Pancreas (tissue), 10 donors: ENCODE measurements at regions not wholly inside any gene's neighbourhood (a gene's known extent, or its start where the extent isn't known, plus 50 kb on each side); places are given as distances from the start of the nearest gene placed in this dataset.

Source experiments
- ATAC-seq, 4 donors: fragments of 200-7000 bp; cut with Tn5 transposase; one replicate each; pipeline versions ENCODE4 v1.8.0 to v1.9.1; 2020; ENCODE audit warnings: mild to moderate bottlenecking in 4 of 4, moderate library complexity in 4 of 4
- DNase-seq, 6 donors: peaks; one replicate each; pipeline ENCODE4 v3.0.0-alpha.2; 2020
- FAIRE-seq: peaks from 2 replicates; lab custom pipeline; 2012; peaks lifted over from hg19 to GRCh38; lab: Jason Lieb, UNC
- H3K27ac ChIP-seq, 4 donors: fragments of 200-600 bp; sonication (generic); 1 replicate in 3 of 4; 2 replicates in 1 of 4; pipeline versions ENCODE4 v1.5.0 to v1.8.0; 2020
- H3K27me3 ChIP-seq, 4 donors: fragments of 200-600 bp; one replicate each; pipeline ENCODE4 v1.8.0; 2021
- H3K36me3 ChIP-seq, 3 donors: fragments of 200-600 bp; sonication (generic) in 1 of 3; one replicate each; pipeline versions ENCODE4 v1.5.0 to v1.8.0; 2020 to 2021
- H3K4me1 ChIP-seq, 3 donors: fragments of 200-600 bp; one replicate each; pipeline ENCODE4 v1.8.0; 2021
- H3K4me3 ChIP-seq, 4 donors: fragments of 200-600 bp; sonication (generic) in 2 of 4; one replicate each; pipeline versions ENCODE4 v1.5.0 to v1.8.0; 2020 to 2021
- H3K9me3 ChIP-seq, 4 donors: fragments of 200-600 bp; one replicate each; pipeline ENCODE4 v1.8.0; 2021
- WGBS, 2 donors: extraction: QIAGEN DNeasy Blood & Tissue Kit; methylation state at CpG; one replicate each; pipeline ENCODE4 v1.1.7; 2013; 5-methylcytosine and 5-hydroxymethylcytosine counted together
- intact Hi-C, 3 donors: fragments of 100-400 bp; cut with DNase I; formaldehyde crosslinking; loops; one replicate each; pipeline versions ENCODE4 v1.11.1 to v1.14.2; 2022
- TF ChIP-seq, protein P1 (sequence below), 4 donors: fragments of 200-600 bp; sonication (generic) in 3 of 4; IDR thresholded peaks; one replicate each; pipeline versions ENCODE4 v1.5.0 to v1.8.0; 2021; ENCODE audit warnings: antibody characterized with exemption in 4 of 4
- donor health status: healthy with polysubstance abuse.
- donor health status: DM: no; HTN: no; CAD: no; lungs with moderate emphysema.
- donor health status: DM: no; HTN: no; CAD: no.
- donor health status: control.
- donor health status: control.
- donor health status: Bipolar disorder and iron deficiency.
- donor health status: DM: yes; HTN: yes; CAD: no.
- donor health status: DM: no; HTN: no; CAD: no.
- donor health status: DM: no; HTN: no; CAD: no.
- donor health status: DM: yes; HTN: yes; CAD: no.

DNA sequence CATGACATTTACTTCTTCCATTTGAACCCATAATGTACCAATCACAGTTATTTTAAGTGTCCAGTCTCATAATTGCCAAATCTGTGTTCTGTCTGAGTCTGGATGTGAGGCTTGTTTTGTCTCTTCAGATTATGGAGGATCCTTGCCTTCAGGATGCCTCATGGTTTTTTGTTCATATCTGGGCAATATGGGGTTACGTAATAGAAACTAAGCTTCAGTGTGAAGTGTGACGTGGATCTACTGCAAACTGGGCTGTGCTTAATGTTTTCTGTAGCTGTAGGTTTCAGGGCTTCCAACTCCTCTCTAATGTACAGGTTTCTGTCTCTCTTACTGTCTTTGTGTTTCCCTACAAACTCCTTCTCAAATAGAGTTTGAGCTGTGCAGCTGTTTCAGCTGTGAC, 223.7 kb upstream of the ADARB2 start:
- DNase-seq: no peak
- no peak overlapping the region for H3K4me3 ChIP-seq
- H3K27ac ChIP-seq: no peak overlapping the region
- TF ChIP-seq, protein P1, sequence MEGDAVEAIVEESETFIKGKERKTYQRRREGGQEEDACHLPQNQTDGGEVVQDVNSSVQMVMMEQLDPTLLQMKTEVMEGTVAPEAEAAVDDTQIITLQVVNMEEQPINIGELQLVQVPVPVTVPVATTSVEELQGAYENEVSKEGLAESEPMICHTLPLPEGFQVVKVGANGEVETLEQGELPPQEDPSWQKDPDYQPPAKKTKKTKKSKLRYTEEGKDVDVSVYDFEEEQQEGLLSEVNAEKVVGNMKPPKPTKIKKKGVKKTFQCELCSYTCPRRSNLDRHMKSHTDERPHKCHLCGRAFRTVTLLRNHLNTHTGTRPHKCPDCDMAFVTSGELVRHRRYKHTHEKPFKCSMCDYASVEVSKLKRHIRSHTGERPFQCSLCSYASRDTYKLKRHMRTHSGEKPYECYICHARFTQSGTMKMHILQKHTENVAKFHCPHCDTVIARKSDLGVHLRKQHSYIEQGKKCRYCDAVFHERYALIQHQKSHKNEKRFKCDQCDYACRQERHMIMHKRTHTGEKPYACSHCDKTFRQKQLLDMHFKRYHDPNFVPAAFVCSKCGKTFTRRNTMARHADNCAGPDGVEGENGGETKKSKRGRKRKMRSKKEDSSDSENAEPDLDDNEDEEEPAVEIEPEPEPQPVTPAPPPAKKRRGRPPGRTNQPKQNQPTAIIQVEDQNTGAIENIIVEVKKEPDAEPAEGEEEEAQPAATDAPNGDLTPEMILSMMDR (IDR thresholded peaks at IDR 0.05): no peak
- WGBS, 2 donors: 72 to 90% methylated on average over 2 of the region's 2 CpGs
- ATAC-seq: no peak
- H3K27me3 ChIP-seq: peaks cover 0 to 6% (median 0%) of the 10 kb centered on the region in 4 donors
- H3K36me3 ChIP-seq: no peaks in the 10 kb centered on the region
- no peaks in the 10 kb centered on the region for H3K4me1 ChIP-seq
- H3K9me3 ChIP-seq: no peaks in the 10 kb centered on the region
- FAIRE-seq: no peak
- intact Hi-C loops: no loop called here

DNA sequence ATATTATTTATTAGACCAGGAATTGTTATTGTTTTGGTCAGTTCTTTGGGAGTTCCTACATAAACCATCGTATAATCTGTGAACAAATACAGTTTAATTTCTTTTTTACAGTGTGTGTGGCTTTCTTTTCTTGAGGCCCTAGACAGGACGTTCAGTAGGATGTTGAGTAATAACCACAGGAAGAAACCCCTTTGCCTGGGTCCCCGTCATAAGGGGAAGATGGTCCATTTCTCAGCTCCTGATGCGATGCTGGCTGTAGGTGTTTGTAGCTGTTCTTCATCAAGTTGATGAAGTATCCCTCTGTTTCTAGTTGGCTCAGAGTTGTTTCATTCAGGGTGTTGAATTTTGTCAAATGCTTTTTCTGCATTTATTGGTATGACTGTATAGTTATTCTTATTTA, 219.7 kb upstream of the ADARB2 start:
- Histone ChIP-seq H3K27ac (no peak overlapping the region), H3K36me3 (no peaks in the 10 kb centered on the region), H3K4me1 (no peaks in the 10 kb centered on the region), H3K4me3 (no peak overlapping the region), H3K27me3 (peaks cover 0 to 6% (median 0%) of the 10 kb centered on the region in 4 donors), H3K9me3 (no peaks in the 10 kb centered on the region)
- DNase-seq (no peak), FAIRE-seq (no peak), ATAC-seq (no peak)
- WGBS, 2 donors: 61 to 78% methylated on average over 4 of the region's 4 CpGs
- intact Hi-C loops: no loop called here
- TF ChIP-seq, protein P1 (IDR thresholded peaks at IDR 0.05): no peak

DNA sequence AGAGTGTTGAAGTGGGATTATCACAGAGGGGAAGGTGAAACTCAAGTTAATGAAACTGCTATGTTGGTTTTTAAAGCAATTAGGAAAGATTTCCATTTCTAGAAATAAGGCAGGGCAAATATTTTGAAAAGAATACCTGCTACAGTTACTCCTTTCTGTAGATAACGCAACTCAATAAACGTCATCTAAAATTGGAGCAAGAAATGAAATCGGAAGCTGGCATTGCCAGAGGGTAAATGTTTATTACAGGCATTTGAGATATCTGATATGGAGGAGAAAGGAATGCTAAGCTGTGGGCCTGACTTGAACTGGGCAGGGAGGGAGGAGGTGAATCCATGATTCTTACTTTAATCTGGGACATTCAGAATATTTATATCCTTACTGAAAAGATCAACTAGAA, 217.0 kb upstream of the ADARB2 start:
- TF ChIP-seq, protein P1 (IDR thresholded peaks at IDR 0.05): no peak
- intact Hi-C loops: no loop called here
- FAIRE-seq (no peak), DNase-seq (no peak), ATAC-seq (no peak)
- WGBS, 2 donors: 11 to 14% methylated on average over 3 of the region's 3 CpGs
- no peak overlapping the region for H3K4me3 ChIP-seq
- H3K36me3 ChIP-seq: no peaks in the 10 kb centered on the region
- H3K27me3 ChIP-seq: peaks cover 0 to 6% (median 0%) of the 10 kb centered on the region in 4 donors
- H3K27ac ChIP-seq: no peak overlapping the region
- no peaks in the 10 kb centered on the region for H3K9me3 ChIP-seq
- H3K4me1 ChIP-seq: no peaks in the 10 kb centered on the region

DNA sequence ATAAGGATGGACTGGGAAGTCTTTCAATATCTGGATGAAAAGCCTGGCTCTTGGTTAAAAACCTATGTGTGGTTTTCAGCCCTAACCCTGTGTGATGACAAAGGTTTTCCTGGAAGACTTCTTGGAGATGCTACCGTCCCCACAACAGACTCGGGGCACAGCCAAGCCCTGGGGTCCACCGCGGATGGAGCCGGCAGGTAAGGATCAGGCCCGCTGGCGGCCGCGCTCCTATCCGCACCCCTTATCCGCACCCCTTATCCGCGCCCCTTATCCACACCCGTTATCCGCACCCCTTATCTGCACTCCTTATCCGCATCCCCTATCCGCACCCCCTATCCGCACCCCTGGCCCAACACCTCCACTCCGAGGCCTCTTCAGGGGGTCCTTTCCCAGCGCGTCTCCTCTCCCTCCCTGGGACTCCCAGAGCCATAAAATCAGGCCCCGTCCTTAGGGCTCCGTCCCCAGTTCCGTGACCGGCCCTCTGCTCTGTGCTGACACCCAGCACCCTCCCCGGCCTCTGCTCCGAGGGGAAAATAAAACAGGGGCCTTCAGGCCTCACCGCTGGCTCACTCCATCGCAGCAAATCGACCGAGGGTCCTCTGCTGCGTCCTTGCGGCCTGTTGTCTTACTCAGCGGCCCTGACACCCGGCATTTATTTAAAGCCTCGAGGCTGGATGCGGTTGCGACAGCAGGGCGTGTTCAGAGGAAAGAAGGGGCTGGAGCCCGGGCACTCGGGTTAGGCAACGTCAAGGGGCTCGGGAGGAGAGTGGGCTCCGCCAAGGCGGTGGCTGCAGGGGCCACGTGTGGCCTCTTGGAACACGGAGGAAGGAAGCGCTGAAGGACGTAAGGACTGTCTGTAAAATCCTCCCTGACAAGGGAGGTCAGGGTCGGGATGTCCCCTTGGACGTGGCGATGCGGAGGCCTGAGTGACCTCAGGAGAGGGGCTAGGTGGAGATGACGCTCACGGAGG, 215.1 kb upstream of the ADARB2 start:
- no peaks in the 10 kb centered on the region for H3K4me1 ChIP-seq
- intact Hi-C loops: no loop called here
- no peaks in the 10 kb centered on the region for H3K9me3 ChIP-seq
- H3K4me3 ChIP-seq: no peak overlapping the region
- ATAC-seq (no peak), DNase-seq (peak in 1 of 6 donors; percentile 54), FAIRE-seq (no peak)
- 84 to 90% methylated on average over 55 of the region's 55 CpGs for WGBS, 2 donors
- H3K27me3 ChIP-seq: no peaks in the 10 kb centered on the region
- TF ChIP-seq, protein P1 (IDR thresholded peaks at IDR 0.05): no peak
- no peak overlapping the region for H3K27ac ChIP-seq
- H3K36me3 ChIP-seq: no peaks in the 10 kb centered on the region
